NT2/D1 (cell line): ENCODE measurements at regions not wholly inside any gene's neighbourhood (a gene's known extent, or its start where the extent isn't known, plus 50 kb on each side); places are given as distances from the start of the nearest gene placed in this dataset.

Source experiments
- DNase-seq: peaks from one replicate; pipeline ENCODE4 v3.0.0-alpha.2; 2011; ENCODE audit warnings: low read depth, low spot score
- H3K27me3 ChIP-seq: 2 replicates; pipeline ENCODE4 v1.6.0; 2011; ENCODE audit warnings: mild to moderate bottlenecking; ENCODE audit not compliant: insufficient read length, insufficient read depth
- H3K36me3 ChIP-seq: 2 replicates; pipeline ENCODE4 v1.6.1; 2011; ENCODE audit warnings: mild to moderate bottlenecking, low read length, mixed read lengths; ENCODE audit not compliant: insufficient read depth, insufficient read length
- H3K4me1 ChIP-seq: 2 replicates; pipeline ENCODE4 v1.5.1; 2011; ENCODE audit not compliant: insufficient read depth, insufficient read length
- H3K4me3 ChIP-seq: 2 replicates; pipeline ENCODE4 v1.5.1; 2011; ENCODE audit warnings: low read depth; ENCODE audit not compliant: insufficient read length
- H3K9ac ChIP-seq: 2 replicates; pipeline ENCODE4 v1.6.0; 2011; ENCODE audit warnings: low read depth; ENCODE audit not compliant: insufficient read length
- H3K9me3 ChIP-seq: 2 replicates; pipeline ENCODE4 v1.5.1; 2011; ENCODE audit warnings: mild to moderate bottlenecking, low read length; ENCODE audit not compliant: insufficient read depth
- SUZ12 ChIP-seq: IDR thresholded peaks from 2 replicates; pipeline ENCODE4 v1.6.1; 2011; ENCODE audit not compliant: insufficient read length, insufficient read depth; ENCODE audit errors: extremely low read depth
- YY1 ChIP-seq: IDR thresholded peaks from 2 replicates; pipeline ENCODE4 v1.6.1; 2011; ENCODE audit not compliant: insufficient read length, insufficient read depth
- ZNF274 ChIP-seq: IDR thresholded peaks from 2 replicates; pipeline ENCODE4 v1.6.1; 2011; ENCODE audit warnings: mild to moderate bottlenecking, low read depth, low read length

DNA sequence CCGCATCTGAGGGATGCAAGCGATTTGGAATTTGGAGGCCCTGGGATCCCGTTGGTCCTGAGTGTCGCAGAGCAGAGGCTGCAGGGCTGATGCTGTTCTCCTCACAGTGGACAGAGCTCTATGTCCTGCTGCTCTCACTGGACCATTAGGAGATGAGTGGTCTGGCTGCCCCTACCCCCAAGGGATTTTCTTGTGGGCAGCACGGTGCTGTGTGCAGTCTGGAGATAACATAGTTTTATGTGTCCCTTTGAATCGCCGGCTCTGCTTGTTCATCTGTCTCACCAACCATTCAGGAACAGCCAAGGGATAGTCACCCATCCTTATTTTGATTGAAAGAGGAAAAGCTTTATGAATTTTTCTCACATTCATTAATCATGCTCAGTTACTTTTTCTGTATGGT is 49.9 kb downstream of the CHRM3 start:
- Histone ChIP-seq H3K9me3 (no peaks in the 10 kb centered on the region), H3K9ac (no peak overlapping the region), H3K27me3 (no peaks in the 10 kb centered on the region), H3K4me1 (no peaks in the 10 kb centered on the region), H3K4me3 (no peak overlapping the region), H3K36me3 (no peaks in the 10 kb centered on the region)
- TF ChIP-seq SUZ12, result no peak
- TF ChIP-seq ZNF274, result no peak
- no peak for DNase-seq

DNA sequence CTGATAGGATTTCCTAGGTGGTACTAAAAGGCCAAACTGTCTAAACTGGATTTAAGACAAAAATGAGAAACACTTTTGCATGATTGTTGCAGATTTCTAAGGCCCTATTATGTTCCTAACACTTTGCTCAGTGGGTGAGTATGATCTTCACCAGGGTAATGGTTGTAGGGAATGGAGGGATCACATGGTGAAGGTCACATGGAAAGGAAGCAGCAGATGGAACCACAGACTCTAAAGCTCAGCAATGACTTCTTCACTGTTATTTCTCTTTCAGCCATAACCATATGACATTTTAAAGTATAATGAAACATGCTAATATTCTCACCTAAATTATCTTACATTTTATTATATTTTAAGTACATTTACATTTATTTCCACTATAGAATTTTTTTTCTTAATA is 51.5 kb downstream of the CHRM3 start:
- H3K36me3 ChIP-seq, result no peaks in the 10 kb centered on the region
- no peak for DNase-seq
- no peak overlapping the region for H3K9ac ChIP-seq
- TF ChIP-seq SUZ12 (no peak), YY1 (no peak), ZNF274 (no peak)
- no peak overlapping the region for H3K4me3 ChIP-seq
- H3K27me3 ChIP-seq, result no peaks in the 10 kb centered on the region
- H3K9me3 ChIP-seq, result no peaks in the 10 kb centered on the region
- H3K4me1 ChIP-seq, result no peaks in the 10 kb centered on the region

DNA sequence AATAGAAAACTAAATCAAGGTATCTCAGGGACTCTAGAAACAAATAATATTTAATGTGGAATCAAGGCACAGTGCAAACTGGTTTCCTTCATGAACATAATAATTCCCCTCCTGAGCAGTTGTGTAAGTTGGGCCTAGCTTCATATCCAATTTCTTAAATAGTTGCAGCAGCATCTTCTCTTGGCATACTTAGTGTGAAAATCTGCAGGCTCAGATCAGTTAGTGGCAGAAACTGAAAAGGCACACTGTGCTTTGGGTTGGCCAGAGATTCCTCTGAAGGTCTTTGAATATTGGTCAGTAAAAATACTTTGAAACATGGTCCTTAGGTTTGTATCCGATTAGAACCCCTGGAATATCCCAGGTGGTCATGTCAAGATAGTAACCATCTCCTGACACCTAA is 52.5 kb downstream of the CHRM3 start:
- no peak for TF ChIP-seq YY1
- H3K9me3 ChIP-seq, result no peaks in the 10 kb centered on the region
- DNase-seq, result no peak

DNA sequence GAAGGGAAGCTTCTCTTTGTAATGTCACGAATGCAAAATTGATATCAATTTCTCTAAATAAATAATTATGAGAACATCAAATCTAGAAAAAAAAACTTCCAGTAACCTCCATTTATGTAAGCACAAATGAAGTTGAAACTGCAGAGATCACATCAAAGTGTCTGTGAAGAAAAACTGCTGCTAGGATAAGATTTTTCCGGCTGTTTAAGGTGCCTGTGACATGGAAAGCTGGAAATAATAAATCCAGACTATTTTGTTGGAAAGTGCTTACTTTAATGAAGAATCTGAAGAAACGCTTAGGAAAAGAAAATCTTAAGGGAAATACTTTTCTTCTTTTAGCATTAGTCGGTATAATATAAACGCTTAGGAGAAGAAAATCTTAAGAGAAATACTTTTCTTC is 57.0 kb downstream of the CHRM3 start:
- no peaks in the 10 kb centered on the region for H3K27me3 ChIP-seq
- TF ChIP-seq ZNF274, result no peak
- no peak for TF ChIP-seq SUZ12
- no peak for TF ChIP-seq YY1
- H3K36me3 ChIP-seq, result no peaks in the 10 kb centered on the region
- no peak overlapping the region for H3K4me3 ChIP-seq
- H3K9ac ChIP-seq, result no peak overlapping the region
- DNase-seq, result no peak
- H3K4me1 ChIP-seq, result no peaks in the 10 kb centered on the region
- no peaks in the 10 kb centered on the region for H3K9me3 ChIP-seq

More for the DNA sequence above, 52.5 kb downstream of the CHRM3 start:
- no peaks in the 10 kb centered on the region for H3K27me3 ChIP-seq
- H3K4me1 ChIP-seq, result no peaks in the 10 kb centered on the region
- H3K9ac ChIP-seq, result no peak overlapping the region
- H3K4me3 ChIP-seq, result no peak overlapping the region
- no peaks in the 10 kb centered on the region for H3K36me3 ChIP-seq

DNA sequence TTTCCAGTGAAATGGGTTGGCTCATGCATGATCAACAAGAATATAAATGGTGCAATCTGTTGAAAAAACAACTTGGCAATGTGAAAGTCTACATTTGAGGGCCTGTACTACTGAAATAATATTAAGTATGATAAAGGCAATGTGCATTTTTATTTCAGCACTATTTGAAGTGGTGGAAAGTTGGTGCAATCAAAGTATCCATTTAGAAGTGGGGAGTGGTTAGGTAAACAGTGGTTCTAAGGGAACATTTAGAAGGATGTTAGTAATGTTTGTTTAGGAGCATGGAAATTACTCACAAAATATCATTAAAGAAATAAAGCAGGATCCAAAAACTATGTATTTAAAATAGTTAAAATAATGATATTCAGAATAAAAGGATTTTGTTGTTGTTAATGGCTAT is 60.2 kb downstream of the CHRM3 start:
- TF ChIP-seq SUZ12, result no peak
- no peak for TF ChIP-seq ZNF274
- TF ChIP-seq YY1, result no peak
- Histone ChIP-seq H3K36me3 (no peaks in the 10 kb centered on the region), H3K9ac (no peak overlapping the region), H3K4me1 (no peaks in the 10 kb centered on the region), H3K4me3 (no peak overlapping the region), H3K9me3 (no peaks in the 10 kb centered on the region), H3K27me3 (no peaks in the 10 kb centered on the region)
- DNase-seq, result no peak

DNA sequence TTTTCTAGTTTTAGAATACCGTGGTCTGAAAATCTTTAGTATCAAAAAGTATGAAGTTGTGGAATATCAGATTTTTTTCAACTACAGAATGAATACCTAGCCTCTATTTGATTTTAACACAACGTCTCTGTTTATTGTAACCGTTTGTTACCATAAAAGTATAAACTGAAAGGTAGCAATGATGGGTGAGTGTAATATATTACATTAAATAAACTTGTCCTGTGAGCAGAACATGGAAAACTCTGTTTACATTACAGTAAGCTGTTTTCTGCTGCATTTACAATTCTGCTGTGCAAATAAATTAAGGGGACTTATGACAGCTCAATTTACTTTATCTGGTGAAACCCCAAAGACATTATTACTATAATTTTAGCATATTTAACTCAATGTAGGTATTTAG is 62.5 kb downstream of the CHRM3 start:
- TF ChIP-seq ZNF274 (no peak), SUZ12 (no peak), YY1 (no peak)
- H3K36me3 ChIP-seq, result no peaks in the 10 kb centered on the region
- H3K9me3 ChIP-seq, result no peaks in the 10 kb centered on the region
- no peak for DNase-seq
- no peak overlapping the region for H3K4me3 ChIP-seq
- no peaks in the 10 kb centered on the region for H3K27me3 ChIP-seq
- no peaks in the 10 kb centered on the region for H3K4me1 ChIP-seq
- H3K9ac ChIP-seq, result no peak overlapping the region

DNA sequence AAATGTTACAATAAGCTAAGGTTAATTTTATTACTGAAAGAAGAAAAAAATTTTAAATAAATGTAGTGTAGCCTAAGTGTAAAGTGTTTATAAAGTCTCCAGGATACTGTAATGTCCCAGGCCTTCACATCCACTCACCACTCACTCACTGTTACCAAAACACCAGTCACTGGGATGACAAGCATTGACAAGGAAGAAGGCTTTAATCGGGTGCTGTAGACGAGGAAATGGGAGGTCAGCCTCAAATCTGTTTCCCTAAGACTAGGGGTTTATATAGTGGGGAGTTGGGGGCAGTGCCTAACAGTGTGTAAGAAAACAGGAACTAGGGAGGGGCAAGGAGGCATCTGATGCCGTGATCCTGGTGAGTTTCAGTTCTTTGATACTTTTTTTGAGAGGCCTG is 69.4 kb downstream of the CHRM3 start:
- H3K4me3 ChIP-seq, result no peak overlapping the region
- H3K9ac ChIP-seq, result no peak overlapping the region
- H3K9me3 ChIP-seq, result peaks cover 17% of the 10 kb centered on the region; the same call in 1 of the 2 replicates
- H3K4me1 ChIP-seq, result no peaks in the 10 kb centered on the region
- DNase-seq, result no peak
- H3K36me3 ChIP-seq, result no peaks in the 10 kb centered on the region
- no peaks in the 10 kb centered on the region for H3K27me3 ChIP-seq
- TF ChIP-seq ZNF274 (no peak), SUZ12 (no peak), YY1 (no peak)

DNA sequence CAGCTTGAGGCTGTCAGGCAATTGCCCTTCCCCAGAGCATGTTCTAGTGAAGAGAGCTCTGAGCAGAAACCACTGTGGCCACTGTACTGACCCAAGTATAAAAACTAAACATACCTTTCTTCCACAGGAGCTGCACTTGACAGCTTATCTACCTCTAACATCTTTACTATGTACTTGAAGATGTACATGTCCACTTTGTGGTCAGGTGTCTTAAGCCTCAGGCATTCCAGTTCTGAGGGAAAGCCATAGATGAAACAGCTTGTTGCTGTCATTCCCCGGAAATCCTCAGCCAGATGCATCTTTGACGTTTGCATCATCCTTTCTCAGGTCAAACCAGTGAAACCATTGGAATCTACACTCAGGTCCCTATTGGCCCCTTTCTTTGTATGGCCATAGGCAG is 70.4 kb downstream of the CHRM3 start:
- H3K36me3 ChIP-seq, result no peaks in the 10 kb centered on the region
- TF ChIP-seq SUZ12 (no peak), YY1 (no peak)
- no peaks in the 10 kb centered on the region for H3K4me1 ChIP-seq
- DNase-seq, result no peak
- H3K9me3 ChIP-seq, result peaks cover 17% of the 10 kb centered on the region; the same call in 1 of the 2 replicates
- no peak overlapping the region for H3K9ac ChIP-seq
- no peaks in the 10 kb centered on the region for H3K27me3 ChIP-seq
- no peak overlapping the region for H3K4me3 ChIP-seq
